SK-N-SH (cell line): ENCODE measurements at regions not wholly inside any gene's neighbourhood (a gene's known extent, or its start where the extent isn't known, plus 50 kb on each side); places are given as distances from the start of the nearest gene placed in this dataset.

Experiments used
- CTCF ChIA-PET: fragments of 300-600, 350-600 bp; formaldehyde crosslinking; extraction: SDS; loops from one replicate; lab custom pipeline; 2021; lab: Yijun Ruan, JAX
- POLR2A ChIA-PET: fragments of 350-600 bp; sonication (Branson Sonifier 250); formaldehyde crosslinking; extraction: SDS; loops from one replicate; lab custom pipeline; 2020; ENCODE audit warnings: antibody characterized with exemption, inconsistent platforms; lab: Yijun Ruan, JAX
- DNase-seq: peaks from one replicate; pipeline ENCODE4 v3.0.0; 2012
- H2AFZ ChIP-seq: fragments of 200-600 bp; sonication (generic); 2 replicates; pipeline ENCODE4 v1.8.1; 2016; ENCODE audit warnings: antibody characterized with exemption, mild to moderate bottlenecking, low read depth
- H3F3A ChIP-seq: fragments of 200-600 bp; sonication (generic); replicated peaks from 2 replicates; pipeline ENCODE3; 2016; ENCODE audit warnings: antibody characterized with exemption, mild to moderate bottlenecking; ENCODE audit not compliant: insufficient read depth
- H3K27ac ChIP-seq, 2 experiments: fragments of 200-500 bp in 1 of 2; fragments of 200-600 bp in 1 of 2; sonication (Bioruptor generic) in 1 of 2; sonication (generic), shearing (Covaris generic) in 1 of 2; 2 replicates each; pipeline versions ENCODE4 v1.5.1 to v1.6.1; 2014 to 2016; ENCODE audit warnings: low read depth in 2 of 2, inconsistent platforms in 1 of 2, low read length in 1 of 2, mild to moderate bottlenecking in 1 of 2, mixed read lengths in 1 of 2
- H3K27me3 ChIP-seq: fragments of 200-600 bp; sonication (generic), shearing (Covaris generic); 2 replicates; pipeline ENCODE4 v1.6.1; 2016; ENCODE audit warnings: mixed run types; ENCODE audit not compliant: insufficient read depth
- H3K36me3 ChIP-seq, 2 experiments: fragments of 200-500 bp in 1 of 2; fragments of 200-600 bp in 1 of 2; sonication (Bioruptor generic) in 1 of 2; sonication (generic) in 1 of 2; replicated peaks in 1 of 2; 2 replicates each; pipeline versions ENCODE3 to v1.5.1; 2014 to 2016; ENCODE audit warnings: low read length in 1 of 2, mild to moderate bottlenecking in 1 of 2; ENCODE audit not compliant: insufficient read depth in 2 of 2, control insufficient read depth in 1 of 2
- H3K4me1 ChIP-seq, 2 experiments: fragments of 200-500 bp in 1 of 2; fragments of 200-600 bp in 1 of 2; sonication (Bioruptor generic) in 1 of 2; sonication (generic), shearing (Covaris generic) in 1 of 2; 2 replicates each; pipeline versions ENCODE4 v1.5.1 to v1.6.1; 2014 to 2016; ENCODE audit warnings: low read depth in 1 of 2, low read length in 1 of 2, mixed run types in 1 of 2; ENCODE audit not compliant: insufficient read depth in 2 of 2, control insufficient read depth in 1 of 2
- H3K4me2 ChIP-seq: fragments of 200-600 bp; sonication (generic), shearing (Covaris generic); 2 replicates; pipeline ENCODE4 v1.6.1; 2017; ENCODE audit warnings: mixed run types
- H3K4me3 ChIP-seq, 2 experiments: fragments of 200-500 bp in 1 of 2; fragments of 200-600 bp in 1 of 2; sonication (Bioruptor generic) in 1 of 2; sonication (generic), shearing (Covaris generic) in 1 of 2; 2 replicates each; pipeline versions ENCODE4 v1.5.1 to v1.8.1; 2014 to 2016; ENCODE audit warnings: low read depth in 2 of 2, inconsistent platforms in 1 of 2, low read length in 1 of 2, mild to moderate bottlenecking in 1 of 2, mixed read lengths in 1 of 2, moderate library complexity in 1 of 2
- H3K79me2 ChIP-seq: fragments of 200-600 bp; sonication (generic); 2 replicates; pipeline ENCODE4 v1.8.1; 2017; ENCODE audit warnings: mild to moderate bottlenecking; ENCODE audit not compliant: insufficient read depth
- H3K9ac ChIP-seq: fragments of 200-600 bp; sonication (generic); 2 replicates; pipeline ENCODE4 v1.6.1; 2017; ENCODE audit warnings: mixed run types
- H3K9me2 ChIP-seq: fragments of 200-600 bp; sonication (generic); 2 replicates; pipeline ENCODE4 v1.6.1; 2017; ENCODE audit warnings: mixed run types
- H3K9me3 ChIP-seq: fragments of 200-600 bp; sonication (generic); 2 replicates; pipeline ENCODE4 v1.6.1; 2017; ENCODE audit warnings: mixed run types, mild to moderate bottlenecking, moderate library complexity
- H4K20me1 ChIP-seq: fragments of 200-600 bp; sonication (generic); 2 replicates; pipeline ENCODE4 v1.6.1; 2017; ENCODE audit warnings: mild to moderate bottlenecking, mixed run types; ENCODE audit not compliant: insufficient read depth
- CHD2 ChIP-seq: fragments of 150-350 bp; IDR thresholded peaks from 2 replicates; pipeline ENCODE4 v1.6.1; 2018; ENCODE audit warnings: low read length; ENCODE audit not compliant: partially characterized antibody
- ELF1 ChIP-seq: IDR thresholded peaks from 2 replicates; pipeline ENCODE4 v1.4.0; 2012
- EP300 ChIP-seq, 2 experiments: IDR thresholded peaks; 2 replicates each; pipeline versions ENCODE4 v1.4.0 to v1.6.1; 2012; ENCODE audit warnings: borderline replicate concordance in 1 of 2, low read depth in 1 of 2, low read length in 1 of 2
- EZH2phosphoT487 ChIP-seq: fragments of 200-600 bp; sonication (generic); IDR thresholded peaks from 2 replicates; pipeline ENCODE4 v1.6.1; 2017; ENCODE audit warnings: low read depth, mixed run types, mild to moderate bottlenecking, antibody characterized with exemption, moderate library complexity, borderline replicate concordance
- FOXM1 ChIP-seq: IDR thresholded peaks from 2 replicates; pipeline ENCODE4 v1.4.0; 2012; ENCODE audit warnings: low read depth, mild to moderate bottlenecking
- GATA2 ChIP-seq: sonication (generic); formaldehyde crosslinking; IDR thresholded peaks from 2 replicates; pipeline ENCODE4 v1.5.0; 2020; ENCODE audit warnings: mild to moderate bottlenecking, missing genetic modification reagents
- JUND ChIP-seq: IDR thresholded peaks from 2 replicates; pipeline ENCODE4 v1.4.0; 2012
- NFIC ChIP-seq: IDR thresholded peaks from 2 replicates; pipeline ENCODE4 v1.4.0; 2012; ENCODE audit warnings: borderline replicate concordance
- RCOR1 ChIP-seq: fragments of 150-350 bp; IDR thresholded peaks from 2 replicates; pipeline ENCODE4 v1.6.1; 2017; ENCODE audit warnings: antibody characterized with exemption, low read length
- RXRA ChIP-seq: IDR thresholded peaks from 2 replicates; pipeline ENCODE4 v1.4.0; 2012; ENCODE audit warnings: low read depth, mild to moderate bottlenecking, borderline replicate concordance
- SIN3A ChIP-seq: IDR thresholded peaks from 2 replicates; pipeline ENCODE4 v1.6.1; 2012; ENCODE audit warnings: low read depth, mild to moderate bottlenecking, low read length, moderate library complexity, borderline replicate concordance
- TAF1 ChIP-seq: IDR thresholded peaks from 2 replicates; pipeline ENCODE4 v1.6.1; 2012; ENCODE audit warnings: low read depth, mild to moderate bottlenecking, low read length, moderate library complexity, borderline replicate concordance
- TEAD4 ChIP-seq: IDR thresholded peaks from 2 replicates; pipeline ENCODE4 v1.4.0; 2012; ENCODE audit warnings: mild to moderate bottlenecking, borderline replicate concordance; ENCODE audit not compliant: insufficient read depth
- WGBS: methylation state at CpG from one replicate; pipeline ENCODE4 v1.1.6; 2017; ENCODE audit warnings: low lambda C conversion rate; 5-methylcytosine and 5-hydroxymethylcytosine counted together
- TF ChIP-seq, protein P1 (sequence below): fragments of 200-600 bp; sonication (generic); IDR thresholded peaks from 2 replicates; pipeline ENCODE4 v1.6.1; 2017; ENCODE audit warnings: antibody characterized with exemption, mild to moderate bottlenecking, moderate library complexity
- TF ChIP-seq, protein P2 (sequence below): IDR thresholded peaks from 2 replicates; pipeline ENCODE4 v1.4.0; 2012; ENCODE audit warnings: low read depth, borderline replicate concordance
- TF ChIP-seq, protein P3 (sequence below): fragments of 150-350 bp; IDR thresholded peaks from 2 replicates; pipeline ENCODE4 v1.6.1; 2016; ENCODE audit warnings: mild to moderate bottlenecking, low read depth, low read length

DNA sequence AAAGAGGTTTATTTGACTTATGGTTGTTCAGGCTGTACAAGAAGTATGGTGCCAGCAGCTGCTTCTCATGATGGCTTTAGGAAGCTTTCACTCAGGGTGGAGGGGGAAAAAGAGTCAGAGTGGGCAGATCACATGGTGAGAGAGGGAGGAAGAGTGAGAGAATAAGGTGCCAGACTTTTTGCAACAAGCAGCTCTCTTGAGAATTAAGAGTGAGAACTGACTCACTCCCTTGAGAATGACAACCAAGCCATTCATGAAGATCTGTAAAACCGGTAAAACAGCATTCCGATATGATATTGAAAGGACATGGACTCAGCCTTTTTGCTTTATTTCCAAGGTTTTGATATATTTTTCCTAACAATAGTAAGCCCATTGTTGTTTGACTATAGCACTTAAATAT is 501.2 kb downstream of the GALC start:
- ChIA-PET CTCF (no interaction called here), POLR2A (no interaction called here)
- H3F3A ChIP-seq = no peaks in the 10 kb centered on the region
- no peak overlapping the region for H3K9ac ChIP-seq
- no peak overlapping the region for H2AFZ ChIP-seq
- no peaks in the 10 kb centered on the region for H3K36me3 ChIP-seq
- no peak overlapping the region for H3K27ac ChIP-seq
- no peak overlapping the region for H3K4me3 ChIP-seq
- no peaks in the 10 kb centered on the region for H3K9me2 ChIP-seq
- no peak overlapping the region for H3K4me2 ChIP-seq
- TF ChIP-seq SIN3A (no peak), JUND (no peak), CHD2 (no peak), TEAD4 (no peak), ELF1 (no peak), RCOR1 (no peak), FOXM1 (no peak), EZH2phosphoT487 (no peak), TAF1 (no peak), RXRA (no peak), GATA2 (CRISPR knock-in tag) (no peak), NFIC (no peak), EP300 (IDR thresholded peaks at IDR 0.05; ENCODE audit: borderline replicate concordance in 1 of 2, low read depth in 1 of 2, low read length in 1 of 2) (no peak)
- TF ChIP-seq, protein P1, sequence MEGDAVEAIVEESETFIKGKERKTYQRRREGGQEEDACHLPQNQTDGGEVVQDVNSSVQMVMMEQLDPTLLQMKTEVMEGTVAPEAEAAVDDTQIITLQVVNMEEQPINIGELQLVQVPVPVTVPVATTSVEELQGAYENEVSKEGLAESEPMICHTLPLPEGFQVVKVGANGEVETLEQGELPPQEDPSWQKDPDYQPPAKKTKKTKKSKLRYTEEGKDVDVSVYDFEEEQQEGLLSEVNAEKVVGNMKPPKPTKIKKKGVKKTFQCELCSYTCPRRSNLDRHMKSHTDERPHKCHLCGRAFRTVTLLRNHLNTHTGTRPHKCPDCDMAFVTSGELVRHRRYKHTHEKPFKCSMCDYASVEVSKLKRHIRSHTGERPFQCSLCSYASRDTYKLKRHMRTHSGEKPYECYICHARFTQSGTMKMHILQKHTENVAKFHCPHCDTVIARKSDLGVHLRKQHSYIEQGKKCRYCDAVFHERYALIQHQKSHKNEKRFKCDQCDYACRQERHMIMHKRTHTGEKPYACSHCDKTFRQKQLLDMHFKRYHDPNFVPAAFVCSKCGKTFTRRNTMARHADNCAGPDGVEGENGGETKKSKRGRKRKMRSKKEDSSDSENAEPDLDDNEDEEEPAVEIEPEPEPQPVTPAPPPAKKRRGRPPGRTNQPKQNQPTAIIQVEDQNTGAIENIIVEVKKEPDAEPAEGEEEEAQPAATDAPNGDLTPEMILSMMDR = no peak
- TF ChIP-seq, protein P2, sequence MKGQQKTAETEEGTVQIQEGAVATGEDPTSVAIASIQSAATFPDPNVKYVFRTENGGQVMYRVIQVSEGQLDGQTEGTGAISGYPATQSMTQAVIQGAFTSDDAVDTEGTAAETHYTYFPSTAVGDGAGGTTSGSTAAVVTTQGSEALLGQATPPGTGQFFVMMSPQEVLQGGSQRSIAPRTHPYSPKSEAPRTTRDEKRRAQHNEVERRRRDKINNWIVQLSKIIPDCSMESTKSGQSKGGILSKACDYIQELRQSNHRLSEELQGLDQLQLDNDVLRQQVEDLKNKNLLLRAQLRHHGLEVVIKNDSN = no peak
- TF ChIP-seq, protein P3, sequence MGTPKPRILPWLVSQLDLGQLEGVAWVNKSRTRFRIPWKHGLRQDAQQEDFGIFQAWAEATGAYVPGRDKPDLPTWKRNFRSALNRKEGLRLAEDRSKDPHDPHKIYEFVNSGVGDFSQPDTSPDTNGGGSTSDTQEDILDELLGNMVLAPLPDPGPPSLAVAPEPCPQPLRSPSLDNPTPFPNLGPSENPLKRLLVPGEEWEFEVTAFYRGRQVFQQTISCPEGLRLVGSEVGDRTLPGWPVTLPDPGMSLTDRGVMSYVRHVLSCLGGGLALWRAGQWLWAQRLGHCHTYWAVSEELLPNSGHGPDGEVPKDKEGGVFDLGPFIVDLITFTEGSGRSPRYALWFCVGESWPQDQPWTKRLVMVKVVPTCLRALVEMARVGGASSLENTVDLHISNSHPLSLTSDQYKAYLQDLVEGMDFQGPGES = no peak
- no peaks in the 10 kb centered on the region for H3K4me1 ChIP-seq
- no peaks in the 10 kb centered on the region for H3K9me3 ChIP-seq
- H4K20me1 ChIP-seq = no peaks in the 10 kb centered on the region
- H3K27me3 ChIP-seq = no peaks in the 10 kb centered on the region
- WGBS = 40% methylated on average over 2 of the region's 2 CpGs
- H3K79me2 ChIP-seq = no peaks in the 10 kb centered on the region
- DNase-seq = no peak
